ENCODE measurements at regions not wholly inside any gene's neighbourhood (a gene's known extent, or its start where the extent isn't known, plus 50 kb on each side); places are given as distances from the start of the nearest gene placed in this dataset.

- DNase-seq: peak; percentile 89
- no peaks in the 10 kb centered on the region for H3K36me3 Mint-ChIP-seq (ENCODE audit: insufficient read depth, unreplicated experiment)
- intact Hi-C loops (cut with micrococcal nuclease; ENCODE audit: unreplicated experiment): loop anchor here (1.0 to 5.0 kb wide), 3 partner anchors 82 to 681 kb away; no protein-coding TSS in a partner anchor
- CTCF ChIA-PET: interaction anchor here (0.6 to 2.8 kb wide), 6 partner anchors 8 to 215 kb away, joined by 3 to 87 read pairs (median 4); no protein-coding TSS in a partner anchor
- no peaks in the 10 kb centered on the region for H3K9me3 Mint-ChIP-seq (ENCODE audit: low read depth, unreplicated experiment)
- H3K27me3 Mint-ChIP-seq (ENCODE audit: unreplicated experiment): no peaks in the 10 kb centered on the region
- TF ChIP-seq, protein P1, sequence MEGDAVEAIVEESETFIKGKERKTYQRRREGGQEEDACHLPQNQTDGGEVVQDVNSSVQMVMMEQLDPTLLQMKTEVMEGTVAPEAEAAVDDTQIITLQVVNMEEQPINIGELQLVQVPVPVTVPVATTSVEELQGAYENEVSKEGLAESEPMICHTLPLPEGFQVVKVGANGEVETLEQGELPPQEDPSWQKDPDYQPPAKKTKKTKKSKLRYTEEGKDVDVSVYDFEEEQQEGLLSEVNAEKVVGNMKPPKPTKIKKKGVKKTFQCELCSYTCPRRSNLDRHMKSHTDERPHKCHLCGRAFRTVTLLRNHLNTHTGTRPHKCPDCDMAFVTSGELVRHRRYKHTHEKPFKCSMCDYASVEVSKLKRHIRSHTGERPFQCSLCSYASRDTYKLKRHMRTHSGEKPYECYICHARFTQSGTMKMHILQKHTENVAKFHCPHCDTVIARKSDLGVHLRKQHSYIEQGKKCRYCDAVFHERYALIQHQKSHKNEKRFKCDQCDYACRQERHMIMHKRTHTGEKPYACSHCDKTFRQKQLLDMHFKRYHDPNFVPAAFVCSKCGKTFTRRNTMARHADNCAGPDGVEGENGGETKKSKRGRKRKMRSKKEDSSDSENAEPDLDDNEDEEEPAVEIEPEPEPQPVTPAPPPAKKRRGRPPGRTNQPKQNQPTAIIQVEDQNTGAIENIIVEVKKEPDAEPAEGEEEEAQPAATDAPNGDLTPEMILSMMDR (IDR thresholded peaks at IDR 0.05; ENCODE audit: unreplicated experiment): peak; percentile 95
- no peaks in the 10 kb centered on the region for H3K4me1 Mint-ChIP-seq (ENCODE audit: low read depth, unreplicated experiment)
- BruUV-seq (replicated peaks): no TSS peak
- no peak overlapping the region for H3K4me3 Mint-ChIP-seq (ENCODE audit: low read depth, unreplicated experiment)
- H3K27ac Mint-ChIP-seq (ENCODE audit: unreplicated experiment): no peak overlapping the region
Observed at GRCh38 chr5:129852747-129853352, 51.4 kb upstream of the CHSY3 start.

DNA sequence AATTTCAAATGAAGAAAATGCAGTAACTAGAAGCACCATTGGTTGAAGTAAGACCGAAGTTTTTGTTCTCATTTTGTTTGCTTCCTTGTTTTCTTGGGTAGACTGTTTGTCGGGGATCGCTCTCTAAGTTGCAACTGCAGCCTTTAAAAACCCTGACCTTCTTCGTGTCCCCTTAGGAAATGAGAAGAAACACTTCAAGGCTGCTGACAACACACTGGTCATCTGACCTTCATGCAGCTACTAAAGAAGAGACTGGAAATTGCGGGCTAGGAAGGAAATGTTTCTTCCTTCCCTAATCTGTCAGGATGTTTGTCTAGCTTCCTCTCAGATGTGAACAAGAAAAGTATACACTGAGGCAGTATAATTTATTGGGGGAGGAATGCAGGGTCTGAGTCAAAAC is 50.7 kb upstream of the CHSY3 start:
- TF ChIP-seq, protein P1 (IDR thresholded peaks at IDR 0.05; ENCODE audit: unreplicated experiment): no peak
- Mint-ChIP-seq H3K9me3 (ENCODE audit: low read depth, unreplicated experiment) (no peaks in the 10 kb centered on the region), H3K4me3 (ENCODE audit: low read depth, unreplicated experiment) (no peak overlapping the region), H3K4me1 (ENCODE audit: low read depth, unreplicated experiment) (no peaks in the 10 kb centered on the region), H3K36me3 (ENCODE audit: insufficient read depth, unreplicated experiment) (no peaks in the 10 kb centered on the region), H3K27ac (ENCODE audit: unreplicated experiment) (no peak overlapping the region), H3K27me3 (ENCODE audit: unreplicated experiment) (no peaks in the 10 kb centered on the region)
- no peak for DNase-seq
- CTCF ChIA-PET: interaction anchor here (1.0 to 2.8 kb wide), 3 partner anchors 10 to 82 kb away, joined by 3 to 87 read pairs (median 4); no protein-coding TSS in a partner anchor
- intact Hi-C loops (cut with micrococcal nuclease; ENCODE audit: unreplicated experiment): loop anchor here (5.0 kb wide), 2 partner anchors 191 to 681 kb away; no protein-coding TSS in a partner anchor
- BruUV-seq (replicated peaks): no TSS peak

Data from Calu3 (cell line).